SK-N-SH (cell line): ENCODE measurements at regions not wholly inside any gene's neighbourhood (a gene's known extent, or its start where the extent isn't known, plus 50 kb on each side); places are given as distances from the start of the nearest gene placed in this dataset.
A peak's percentile ranks its signal among the peaks of the same experiment; 100 is the strongest.

ENCODE experiments used
- CHD2 ChIP-seq: fragments of 150-350 bp; IDR thresholded peaks from 2 replicates; pipeline ENCODE4 v1.6.1; 2018; ENCODE audit warnings: low read length; ENCODE audit not compliant: partially characterized antibody
- ELF1 ChIP-seq: IDR thresholded peaks from 2 replicates; pipeline ENCODE4 v1.4.0; 2012
- EP300 ChIP-seq, 2 experiments: IDR thresholded peaks; 2 replicates each; pipeline versions ENCODE4 v1.4.0 to v1.6.1; 2012; ENCODE audit warnings: borderline replicate concordance in 1 of 2, low read depth in 1 of 2, low read length in 1 of 2
- EZH2phosphoT487 ChIP-seq: fragments of 200-600 bp; sonication (generic); IDR thresholded peaks from 2 replicates; pipeline ENCODE4 v1.6.1; 2017; ENCODE audit warnings: low read depth, mixed run types, mild to moderate bottlenecking, antibody characterized with exemption, moderate library complexity, borderline replicate concordance
- FOSL2 ChIP-seq: IDR thresholded peaks from 2 replicates; pipeline ENCODE4 v1.4.0; 2012; ENCODE audit warnings: low read depth, mild to moderate bottlenecking, moderate library complexity, borderline replicate concordance
- FOXM1 ChIP-seq: IDR thresholded peaks from 2 replicates; pipeline ENCODE4 v1.4.0; 2012; ENCODE audit warnings: low read depth, mild to moderate bottlenecking
- GATA2 ChIP-seq: sonication (generic); formaldehyde crosslinking; IDR thresholded peaks from 2 replicates; pipeline ENCODE4 v1.5.0; 2020; ENCODE audit warnings: mild to moderate bottlenecking, missing genetic modification reagents
- MEF2A ChIP-seq: IDR thresholded peaks from 2 replicates; pipeline ENCODE4 v1.4.0; 2012; ENCODE audit warnings: low read depth, borderline replicate concordance
- RCOR1 ChIP-seq: fragments of 150-350 bp; IDR thresholded peaks from 2 replicates; pipeline ENCODE4 v1.6.1; 2017; ENCODE audit warnings: antibody characterized with exemption, low read length
- TCF12 ChIP-seq: IDR thresholded peaks from 2 replicates; pipeline ENCODE4 v1.4.0; 2012
- TEAD4 ChIP-seq: IDR thresholded peaks from 2 replicates; pipeline ENCODE4 v1.4.0; 2012; ENCODE audit warnings: mild to moderate bottlenecking, borderline replicate concordance; ENCODE audit not compliant: insufficient read depth
- USF2 ChIP-seq: fragments of 150-350 bp; IDR thresholded peaks from 2 replicates; pipeline ENCODE4 v1.6.1; 2017; ENCODE audit warnings: antibody characterized with exemption, low read length, low read depth, borderline replicate concordance
- YY1 ChIP-seq: IDR thresholded peaks from 2 replicates; pipeline ENCODE4 v1.4.0; 2012; ENCODE audit warnings: low read depth, mild to moderate bottlenecking
- ZBTB33 ChIP-seq: IDR thresholded peaks from 2 replicates; pipeline ENCODE4 v1.4.0; 2012; ENCODE audit warnings: low read depth, borderline replicate concordance
- TF ChIP-seq, protein P1 (sequence below): IDR thresholded peaks from 2 replicates; pipeline ENCODE4 v1.6.1; 2012; ENCODE audit warnings: mild to moderate bottlenecking, low read depth, low read length, moderate library complexity

DNA sequence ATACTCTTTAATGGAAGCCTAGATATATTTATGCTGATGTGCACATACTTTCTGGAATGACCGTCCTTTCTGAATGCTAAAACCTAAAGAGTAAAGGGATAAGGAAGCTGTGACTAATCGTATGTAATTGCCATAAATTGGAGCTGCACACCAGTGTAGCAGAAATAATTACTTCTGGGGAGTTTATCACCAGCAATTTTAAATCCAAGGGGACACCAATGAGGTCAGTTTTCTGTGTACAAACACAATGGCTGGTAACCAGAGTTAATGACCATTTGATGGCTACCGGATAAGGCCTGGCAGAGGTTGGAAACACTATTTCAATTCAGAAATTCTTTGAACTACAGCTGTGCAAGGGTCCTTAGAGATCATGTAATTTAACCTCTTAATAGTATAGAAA, 670.1 kb downstream of the REEP3 start (continued):
- peak in 1 of 2 experiments; percentile 90; a peak in 2 of 4 replicates for TF ChIP-seq EP300 (IDR thresholded peaks at IDR 0.05; ENCODE audit: borderline replicate concordance in 1 of 2, low read depth in 1 of 2, low read length in 1 of 2)
- TF ChIP-seq TEAD4, result peak; percentile 28; the same call in 1 of the 2 replicates
- TF ChIP-seq YY1, result no peak
- TF ChIP-seq FOSL2, result no peak
- no peak for TF ChIP-seq EZH2phosphoT487
- TF ChIP-seq USF2, result no peak
- no peak for TF ChIP-seq FOXM1
- TF ChIP-seq ELF1, result no peak
- peak; percentile 36; the same call in 1 of the 2 replicates for TF ChIP-seq RCOR1
- no peak for TF ChIP-seq ZBTB33
- TF ChIP-seq MEF2A, result no peak
- peak; percentile 47 for TF ChIP-seq CHD2
- peak; percentile 89 for TF ChIP-seq GATA2 (CRISPR knock-in tag)
- TF ChIP-seq, protein P1, sequence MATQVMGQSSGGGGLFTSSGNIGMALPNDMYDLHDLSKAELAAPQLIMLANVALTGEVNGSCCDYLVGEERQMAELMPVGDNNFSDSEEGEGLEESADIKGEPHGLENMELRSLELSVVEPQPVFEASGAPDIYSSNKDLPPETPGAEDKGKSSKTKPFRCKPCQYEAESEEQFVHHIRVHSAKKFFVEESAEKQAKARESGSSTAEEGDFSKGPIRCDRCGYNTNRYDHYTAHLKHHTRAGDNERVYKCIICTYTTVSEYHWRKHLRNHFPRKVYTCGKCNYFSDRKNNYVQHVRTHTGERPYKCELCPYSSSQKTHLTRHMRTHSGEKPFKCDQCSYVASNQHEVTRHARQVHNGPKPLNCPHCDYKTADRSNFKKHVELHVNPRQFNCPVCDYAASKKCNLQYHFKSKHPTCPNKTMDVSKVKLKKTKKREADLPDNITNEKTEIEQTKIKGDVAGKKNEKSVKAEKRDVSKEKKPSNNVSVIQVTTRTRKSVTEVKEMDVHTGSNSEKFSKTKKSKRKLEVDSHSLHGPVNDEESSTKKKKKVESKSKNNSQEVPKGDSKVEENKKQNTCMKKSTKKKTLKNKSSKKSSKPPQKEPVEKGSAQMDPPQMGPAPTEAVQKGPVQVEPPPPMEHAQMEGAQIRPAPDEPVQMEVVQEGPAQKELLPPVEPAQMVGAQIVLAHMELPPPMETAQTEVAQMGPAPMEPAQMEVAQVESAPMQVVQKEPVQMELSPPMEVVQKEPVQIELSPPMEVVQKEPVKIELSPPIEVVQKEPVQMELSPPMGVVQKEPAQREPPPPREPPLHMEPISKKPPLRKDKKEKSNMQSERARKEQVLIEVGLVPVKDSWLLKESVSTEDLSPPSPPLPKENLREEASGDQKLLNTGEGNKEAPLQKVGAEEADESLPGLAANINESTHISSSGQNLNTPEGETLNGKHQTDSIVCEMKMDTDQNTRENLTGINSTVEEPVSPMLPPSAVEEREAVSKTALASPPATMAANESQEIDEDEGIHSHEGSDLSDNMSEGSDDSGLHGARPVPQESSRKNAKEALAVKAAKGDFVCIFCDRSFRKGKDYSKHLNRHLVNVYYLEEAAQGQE, result no peak
- peak; percentile 16; the same call in 1 of the 2 replicates for TF ChIP-seq TCF12
